NB4 (cell line): ENCODE measurements at regions not wholly inside any gene's neighbourhood (a gene's known extent, or its start where the extent isn't known, plus 50 kb on each side); places are given as distances from the start of the nearest gene placed in this dataset.
A peak's percentile ranks its signal among the peaks of the same experiment; 100 is the strongest.

Experiments
- DNase-seq: peaks from one replicate; pipeline ENCODE4 v3.0.0; 2010; ENCODE audit warnings: low read depth
- H3K4me3 ChIP-seq: one replicate; pipeline ENCODE4 v1.5.1; 2011; ENCODE audit warnings: mild to moderate bottlenecking, low read depth, low read length, moderate library complexity
- CTCF ChIP-seq: IDR thresholded peaks from one replicate; pipeline ENCODE4 v1.5.1; 2012; ENCODE audit warnings: low read depth, low read length
- MAX ChIP-seq: IDR thresholded peaks from 2 replicates; pipeline ENCODE4 v1.6.1; 2011; ENCODE audit warnings: low read depth, low read length
- MYC ChIP-seq: IDR thresholded peaks from 2 replicates; pipeline ENCODE4 v1.6.1; 2011; ENCODE audit warnings: low read depth, low read length
- POLR2A ChIP-seq: IDR thresholded peaks from 2 replicates; pipeline ENCODE4 v1.6.1; 2011; ENCODE audit warnings: mild to moderate bottlenecking; ENCODE audit not compliant: insufficient read length; ENCODE audit errors: extremely low read depth

GRCh38 chr9:33687779-33688178 lies 107.6 kb upstream of the PRSS3 start:
- DNase-seq: peak; percentile 75
- H3K4me3 ChIP-seq: no peak overlapping the region
- TF ChIP-seq CTCF (no peak), POLR2A (no peak), MYC (no peak), MAX (no peak)

- TF ChIP-seq MYC (no peak), CTCF (no peak), MAX (no peak), POLR2A (no peak)
- no peak overlapping the region for H3K4me3 ChIP-seq
- peak; percentile 31 for DNase-seq
These were observed 105.0 kb upstream of the PRSS3 start for GRCh38 chr9:33690143-33690933.

GRCh38 chr9:33695299-33695698 lies 100.1 kb upstream of the PRSS3 start:
- TF ChIP-seq POLR2A (no peak), MAX (no peak), MYC (no peak), CTCF (no peak)
- no peak overlapping the region for H3K4me3 ChIP-seq
- DNase-seq: no peak

- DNase-seq: no peak
- H3K4me3 ChIP-seq: no peak overlapping the region
These were observed 99.5 kb upstream of the PRSS3 start for GRCh38 chr9:33695856-33696255.

GRCh38 chr9:33697171-33697570 lies 98.2 kb upstream of the PRSS3 start:
- DNase-seq: no peak
- TF ChIP-seq MYC (no peak), MAX (no peak), CTCF (no peak), POLR2A (no peak)
- no peak overlapping the region for H3K4me3 ChIP-seq

More at GRCh38 chr9:33695856-33696255, 99.5 kb upstream of the PRSS3 start:
- TF ChIP-seq POLR2A (no peak), MAX (no peak), CTCF (no peak), MYC (no peak)
